RWPE2 (cell line): ENCODE measurements at regions not wholly inside any gene's neighbourhood (a gene's known extent, or its start where the extent isn't known, plus 50 kb on each side); places are given as distances from the start of the nearest gene placed in this dataset.

Source experiments
- ATAC-seq: fragments of 200-7000 bp; cut with Tn5 transposase; 3 replicates; pipeline ENCODE4 v1.9.1; 2021; ENCODE audit warnings: low read depth
- DNase-seq: peaks from one replicate; pipeline ENCODE4 v3.0.0-alpha.2; 2020; ENCODE audit warnings: low spot score
- H3K27ac ChIP-seq: fragments of 450-650 bp; 2 replicates; pipeline ENCODE4 v1.5.1; 2017; ENCODE audit warnings: mild to moderate bottlenecking; ENCODE audit not compliant: poor library complexity, severe bottlenecking
- H3K27me3 ChIP-seq: fragments of 250-450 bp; sonication (Bioruptor Pico); 2 replicates; pipeline ENCODE4 v1.5.1; 2021; ENCODE audit warnings: mild to moderate bottlenecking, moderate library complexity; ENCODE audit not compliant: insufficient read depth, poor library complexity, severe bottlenecking
- H3K36me3 ChIP-seq: fragments of 250-450 bp; sonication (Bioruptor Pico); 2 replicates; pipeline ENCODE4 v1.5.1; 2020; ENCODE audit warnings: low read depth, mild to moderate bottlenecking, moderate library complexity
- H3K4me1 ChIP-seq: fragments of 250-450 bp; sonication (Bioruptor Pico); 2 replicates; pipeline ENCODE4 v1.5.1; 2021; ENCODE audit warnings: mild to moderate bottlenecking, moderate library complexity; ENCODE audit not compliant: insufficient read depth, poor library complexity, severe bottlenecking
- H3K4me3 ChIP-seq: fragments of 250-450 bp; sonication (Bioruptor Pico); 2 replicates; pipeline ENCODE4 v1.5.1; 2021; ENCODE audit warnings: mild to moderate bottlenecking, moderate library complexity; ENCODE audit not compliant: severe bottlenecking
- H3K9me3 ChIP-seq: fragments of 250-450 bp; sonication (Bioruptor Pico); 2 replicates; pipeline ENCODE4 v1.5.1; 2021; ENCODE audit warnings: mild to moderate bottlenecking, moderate library complexity; ENCODE audit not compliant: severe bottlenecking
- CTCF ChIP-seq: fragments of 450-650 bp; IDR thresholded peaks from one replicate; pipeline ENCODE4 v1.5.1; 2017; ENCODE audit warnings: mild to moderate bottlenecking, moderate library complexity; ENCODE audit not compliant: poor library complexity, severe bottlenecking

GRCh38 chr13:50677687-50678463 is 165.6 kb downstream of the DLEU7 start:
- H3K27ac ChIP-seq, result peak overlapping the region; percentile 54
- no peak for DNase-seq
- no peak overlapping the region for H3K4me3 ChIP-seq
- TF ChIP-seq CTCF, result no peak
- H3K4me1 ChIP-seq, result peaks cover 31% of the 10 kb centered on the region
- H3K36me3 ChIP-seq, result no peaks in the 10 kb centered on the region
- no peaks in the 10 kb centered on the region for H3K27me3 ChIP-seq
- ATAC-seq, result no peak
- no peaks in the 10 kb centered on the region for H3K9me3 ChIP-seq

DNA sequence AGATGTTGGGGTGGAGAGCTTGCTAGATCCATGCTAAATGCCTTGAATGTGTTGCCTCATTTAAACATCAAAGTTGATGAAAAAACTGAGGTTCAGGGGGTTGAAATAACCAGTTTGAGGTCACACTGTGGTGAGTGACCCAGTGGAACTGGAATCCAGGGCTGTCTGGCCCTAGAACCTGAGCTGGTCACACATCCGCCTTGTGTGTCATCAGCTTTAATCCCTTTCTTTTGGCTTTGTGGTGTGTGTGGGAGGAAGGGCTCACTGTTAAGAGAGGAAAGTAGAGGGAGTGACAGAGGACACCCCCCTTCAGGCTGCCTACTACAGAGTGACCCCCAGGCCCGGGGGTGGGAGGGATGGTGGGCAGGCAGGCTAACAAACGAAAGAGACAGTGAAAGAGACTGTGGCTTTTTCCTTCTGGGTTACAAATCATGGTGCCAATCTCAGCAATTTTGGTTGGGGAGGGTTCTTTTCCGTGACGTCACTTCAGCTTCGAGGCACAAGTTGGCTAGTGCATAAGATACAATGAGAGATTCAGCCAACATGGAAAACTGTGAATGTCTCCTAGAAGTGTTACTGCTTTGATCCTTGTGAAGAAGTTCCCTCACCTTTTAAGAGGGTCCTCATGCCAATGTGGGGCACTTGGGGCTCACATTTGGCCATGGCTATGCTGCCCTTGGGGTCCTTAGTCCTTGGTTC is 164.9 kb downstream of the DLEU7 start:
- no peak for TF ChIP-seq CTCF
- Histone ChIP-seq H3K4me3 (no peak overlapping the region), H3K4me1 (peaks cover 31% of the 10 kb centered on the region), H3K27ac (peak overlapping the region; percentile 54), H3K36me3 (no peaks in the 10 kb centered on the region), H3K9me3 (no peaks in the 10 kb centered on the region), H3K27me3 (no peaks in the 10 kb centered on the region)
- ATAC-seq (peak; percentile 65), DNase-seq (no peak)

DNA sequence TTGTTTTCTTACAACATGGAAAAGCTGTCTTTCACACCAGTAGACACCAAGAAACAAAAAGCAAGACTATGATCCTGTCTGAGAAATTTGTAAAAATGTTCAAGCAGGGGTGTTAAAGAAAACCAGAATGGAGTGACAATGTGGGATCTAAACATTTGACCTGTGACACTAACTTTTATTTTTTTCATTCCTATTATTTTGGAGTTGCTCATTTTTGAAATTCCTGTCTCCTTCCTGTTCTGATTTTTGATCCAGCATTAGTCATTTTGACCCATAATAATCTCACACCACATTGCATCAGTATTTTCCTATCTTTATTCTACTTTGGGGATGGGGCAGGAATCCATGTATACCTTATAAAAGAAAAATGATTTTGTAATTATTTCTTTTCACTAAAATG is 164.2 kb downstream of the DLEU7 start:
- no peak for TF ChIP-seq CTCF
- Histone ChIP-seq H3K27ac (peak overlapping the region; percentile 54), H3K27me3 (no peaks in the 10 kb centered on the region), H3K4me3 (no peak overlapping the region), H3K36me3 (no peaks in the 10 kb centered on the region), H3K9me3 (no peaks in the 10 kb centered on the region), H3K4me1 (peaks cover 31% of the 10 kb centered on the region)
- ATAC-seq (no peak), DNase-seq (no peak)

- DNase-seq (no peak), ATAC-seq (no peak)
- Histone ChIP-seq H3K36me3 (no peaks in the 10 kb centered on the region), H3K4me3 (no peak overlapping the region), H3K27me3 (no peaks in the 10 kb centered on the region), H3K27ac (no peak overlapping the region), H3K9me3 (no peaks in the 10 kb centered on the region), H3K4me1 (peaks cover 28% of the 10 kb centered on the region)
- no peak for TF ChIP-seq CTCF
These were observed 161.5 kb downstream of the DLEU7 start for GRCh38 chr13:50682002-50682401.

GRCh38 chr13:50682966-50683365 is 160.5 kb downstream of the DLEU7 start:
- H3K27me3 ChIP-seq, result no peaks in the 10 kb centered on the region
- no peak overlapping the region for H3K27ac ChIP-seq
- no peak overlapping the region for H3K4me3 ChIP-seq
- H3K4me1 ChIP-seq, result peaks cover 21% of the 10 kb centered on the region
- H3K9me3 ChIP-seq, result no peaks in the 10 kb centered on the region
- ATAC-seq, result no peak
- TF ChIP-seq CTCF, result no peak
- H3K36me3 ChIP-seq, result no peaks in the 10 kb centered on the region
- DNase-seq, result no peak
